Activated CD8-positive, alpha-beta memory T cell treated with anti-CD3 and anti-CD28 coated beads for 1 hour (primary cell): ENCODE measurements at regions not wholly inside any gene's neighbourhood (a gene's known extent, or its start where the extent isn't known, plus 50 kb on each side); places are given as distances from the start of the nearest gene placed in this dataset.

Experiments
- DNase-seq, 2 donors: peaks; one replicate each; pipeline ENCODE4 v3.0.0-alpha.2; 2020; ENCODE audit warnings: low read depth in 1 of 2; ENCODE audit errors: extremely low read depth in 1 of 2

- DNase-seq, result no peak
These were observed 289.2 kb downstream of the ZSWIM6 start for GRCh38 chr5:61621202-61621650.

- DNase-seq, result no peak
These were observed 290.1 kb downstream of the ZSWIM6 start for GRCh38 chr5:61622156-61622555.

GRCh38 chr5:61623401-61624069 lies 291.5 kb downstream of the ZSWIM6 start:
- no peak for DNase-seq

GRCh38 chr5:61624553-61625136 lies 292.6 kb downstream of the ZSWIM6 start:
- no peak for DNase-seq

GRCh38 chr5:61625137-61625561 lies 293.1 kb downstream of the ZSWIM6 start:
- DNase-seq, result no peak

DNA sequence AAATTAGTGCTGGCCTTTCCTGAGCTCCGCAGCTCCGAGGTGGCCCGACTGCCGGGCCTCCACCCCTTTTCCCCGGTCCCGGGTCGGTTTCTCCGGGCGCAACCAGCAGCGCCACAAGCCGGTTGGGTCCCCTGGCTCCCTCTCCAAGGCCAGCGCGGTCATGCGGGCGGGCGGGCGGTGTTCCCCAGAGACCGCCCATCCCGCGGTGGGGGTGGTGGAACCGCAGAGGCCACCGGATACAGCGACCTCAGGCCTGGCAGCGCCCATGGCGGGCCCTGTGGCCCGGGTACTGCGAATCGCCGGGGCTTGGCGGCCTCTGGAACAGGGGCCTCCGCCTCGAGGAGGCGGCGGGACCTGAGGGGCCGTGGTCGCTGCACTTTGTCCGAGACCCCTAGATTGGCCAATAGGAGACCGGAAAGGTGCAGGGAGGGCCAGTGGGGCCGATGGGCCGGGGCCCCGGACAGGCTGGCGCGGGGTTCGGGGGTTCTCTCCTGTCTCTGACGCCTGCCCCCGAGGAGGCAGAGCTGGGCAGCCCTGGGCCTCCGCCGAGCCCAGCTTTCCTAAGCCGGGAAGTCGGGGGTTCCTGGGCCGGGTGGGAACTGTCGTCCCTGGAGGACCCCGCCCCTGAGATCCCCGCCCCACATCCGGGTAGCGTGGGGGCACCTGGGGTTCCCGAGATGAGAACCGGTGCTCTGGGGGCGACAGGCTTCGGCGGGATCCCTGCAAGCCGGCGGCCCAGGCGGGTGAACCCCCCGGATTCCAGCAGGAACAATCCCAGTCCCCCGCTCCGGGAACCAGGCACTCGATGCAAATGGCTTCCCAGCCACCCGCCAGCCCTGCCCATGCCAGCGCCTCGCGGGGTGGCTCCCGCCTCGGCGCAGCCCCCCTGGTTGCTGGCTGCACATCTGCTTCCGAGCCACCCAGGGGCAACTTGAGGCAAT lies 293.9 kb downstream of the ZSWIM6 start:
- peak in 1 of 2 donors; percentile 6 for DNase-seq

DNA sequence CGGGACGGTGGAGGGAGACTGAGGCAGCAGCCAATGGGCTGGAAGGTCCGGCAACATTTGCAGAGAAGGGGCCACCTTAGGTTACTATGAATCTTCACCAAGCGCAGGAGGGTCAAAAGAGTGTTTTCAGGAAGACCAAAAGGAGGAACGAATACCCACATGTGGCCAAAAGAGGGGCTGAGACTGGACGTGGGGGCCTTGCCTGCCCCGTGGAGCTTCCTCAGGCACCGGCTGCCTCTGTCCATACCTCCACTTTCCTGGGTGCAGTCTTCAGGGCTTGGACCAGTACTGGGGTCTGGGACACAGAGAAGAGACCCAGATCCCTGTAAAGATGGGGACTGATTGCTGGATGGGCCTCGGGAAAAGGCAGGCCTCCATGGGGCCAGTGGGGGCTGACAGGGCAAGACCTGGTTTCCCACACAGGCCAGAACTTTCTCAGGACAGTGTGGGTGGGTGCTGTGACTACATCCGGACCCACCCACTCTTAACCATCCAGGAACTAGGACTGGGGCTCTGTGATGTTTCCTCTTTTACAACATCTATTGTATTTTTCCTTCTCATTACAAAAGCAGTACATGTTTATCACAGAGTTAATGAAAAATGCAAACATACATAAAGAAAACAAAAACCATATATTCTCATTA lies 294.7 kb downstream of the ZSWIM6 start:
- no peak for DNase-seq

DNA sequence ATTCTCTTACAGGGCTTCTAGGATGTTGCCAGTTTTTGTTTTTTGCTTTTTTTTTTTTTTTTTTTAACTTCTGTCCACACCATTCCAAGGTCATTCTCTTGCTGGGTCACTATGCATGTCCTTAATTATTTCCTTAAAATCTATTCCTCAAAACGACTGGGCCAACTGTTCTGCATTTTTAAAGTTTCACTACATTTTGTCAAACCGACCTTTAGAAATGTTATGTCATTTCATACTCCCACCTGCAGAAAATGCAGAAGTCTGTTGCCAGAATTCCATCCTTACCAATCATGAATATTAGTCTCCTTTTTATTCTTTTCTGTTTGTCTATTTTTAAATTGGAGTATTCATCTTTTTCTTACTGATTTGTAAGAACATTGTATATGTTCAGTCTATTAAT lies 295.5 kb downstream of the ZSWIM6 start:
- DNase-seq, result no peak

DNA sequence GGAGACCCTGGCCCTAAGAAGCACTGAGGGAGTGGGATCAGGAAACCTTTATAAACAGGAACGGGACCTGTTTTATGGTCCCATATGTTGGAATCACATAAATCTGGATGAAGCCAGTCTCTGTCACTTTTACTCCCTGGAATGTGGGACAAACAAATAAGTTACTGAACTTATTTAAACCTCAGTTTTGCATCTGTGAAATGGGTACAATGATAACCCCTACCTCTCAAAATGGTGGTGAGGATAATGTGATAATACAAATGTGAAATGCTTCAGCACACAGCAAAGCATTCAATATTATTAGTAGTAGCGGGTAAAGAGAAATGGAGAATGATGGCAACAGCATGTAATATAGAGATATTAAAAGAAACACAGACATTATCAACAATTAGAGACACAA lies 298.9 kb downstream of the ZSWIM6 start:
- DNase-seq, result no peak

DNA sequence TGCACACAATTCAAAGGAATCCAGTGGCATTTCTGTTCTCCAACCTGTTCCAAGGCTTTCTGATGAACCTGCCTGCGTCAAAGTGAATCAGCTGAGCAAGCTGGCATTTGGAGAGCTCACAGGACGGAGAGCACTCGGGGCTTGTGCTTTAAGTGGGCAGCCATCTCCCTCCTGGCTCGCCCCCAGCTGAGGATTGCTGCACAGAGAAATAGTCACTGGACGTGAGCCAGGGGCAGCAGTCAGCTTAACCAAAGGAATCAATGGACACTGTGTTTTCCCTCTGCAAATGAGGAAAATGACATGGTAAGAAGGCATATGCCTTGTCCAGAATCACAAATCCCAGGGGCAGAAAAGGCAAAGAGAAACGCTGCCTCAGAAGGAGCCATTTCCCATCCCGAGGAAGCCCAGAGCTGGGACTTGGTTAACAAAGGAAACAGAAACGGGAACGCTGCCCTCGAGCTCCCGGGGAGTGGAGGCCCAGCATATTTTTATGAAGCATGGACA lies 299.4 kb downstream of the ZSWIM6 start:
- DNase-seq, result no peak

GRCh38 chr5:61632064-61632463 lies 300.0 kb downstream of the ZSWIM6 start:
- no peak for DNase-seq

DNA sequence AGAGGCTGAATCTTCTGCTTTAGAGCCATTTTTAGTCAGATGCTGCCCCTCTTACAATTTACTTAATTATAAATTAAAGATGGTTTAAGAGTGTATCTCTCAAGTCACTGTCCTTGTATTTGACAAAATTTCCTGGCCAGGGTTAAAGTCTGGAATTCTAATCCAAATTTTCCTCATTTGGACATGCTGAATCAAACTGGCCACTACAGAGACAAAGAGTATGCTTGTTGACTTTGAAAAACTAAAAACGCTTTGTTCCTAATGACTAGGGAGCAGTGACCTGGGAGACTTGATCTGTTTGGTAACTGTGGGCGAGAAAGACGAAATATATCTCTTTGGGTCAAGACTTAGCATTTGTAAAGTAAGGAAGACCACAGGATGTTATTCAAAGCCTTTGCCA lies 303.2 kb downstream of the ZSWIM6 start:
- DNase-seq, result no peak

GRCh38 chr5:61637566-61637965 lies 305.5 kb downstream of the ZSWIM6 start:
- no peak for DNase-seq

GRCh38 chr5:61638476-61638875 lies 306.4 kb downstream of the ZSWIM6 start:
- DNase-seq, result no peak

DNA sequence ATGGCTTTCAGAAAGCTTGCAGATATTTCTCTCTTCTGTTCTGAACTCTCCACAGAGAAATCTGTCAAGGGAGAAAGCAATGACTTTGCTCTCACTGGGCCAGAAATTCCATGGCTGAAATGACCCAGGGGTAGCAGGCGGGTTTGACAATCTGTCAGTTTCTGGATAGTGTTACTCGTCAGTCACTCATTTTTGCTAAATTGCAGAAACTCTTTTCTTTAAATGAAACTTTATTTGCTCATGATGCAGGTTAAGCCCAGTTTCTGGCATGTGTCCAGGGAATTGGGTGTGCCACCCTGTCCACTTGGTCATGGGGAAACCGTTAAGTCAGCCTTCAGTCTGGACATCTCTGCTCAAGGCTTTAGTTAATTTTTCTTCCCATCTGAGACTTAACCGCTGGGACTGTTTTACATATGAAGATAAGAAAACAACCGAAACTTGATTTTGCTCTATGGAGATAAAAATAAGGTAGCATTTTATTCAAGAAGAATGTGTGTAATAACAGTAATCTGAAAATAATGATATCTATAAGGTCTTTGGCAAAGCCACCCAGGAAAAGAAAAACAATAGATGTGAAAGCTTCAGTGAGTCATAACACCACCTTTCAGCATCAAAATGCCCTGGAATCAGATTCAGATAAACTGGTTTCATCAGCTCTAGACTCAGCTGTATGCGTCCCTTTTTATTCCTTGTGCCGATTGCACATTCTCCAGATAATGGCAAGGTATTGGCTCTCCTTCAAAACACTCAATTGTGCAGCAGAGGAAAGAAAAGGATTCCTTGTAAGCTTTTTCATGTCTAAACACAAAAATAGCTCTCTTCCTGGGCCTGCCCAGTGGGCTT lies 308.3 kb downstream of the ZSWIM6 start:
- DNase-seq, result no peak

DNA sequence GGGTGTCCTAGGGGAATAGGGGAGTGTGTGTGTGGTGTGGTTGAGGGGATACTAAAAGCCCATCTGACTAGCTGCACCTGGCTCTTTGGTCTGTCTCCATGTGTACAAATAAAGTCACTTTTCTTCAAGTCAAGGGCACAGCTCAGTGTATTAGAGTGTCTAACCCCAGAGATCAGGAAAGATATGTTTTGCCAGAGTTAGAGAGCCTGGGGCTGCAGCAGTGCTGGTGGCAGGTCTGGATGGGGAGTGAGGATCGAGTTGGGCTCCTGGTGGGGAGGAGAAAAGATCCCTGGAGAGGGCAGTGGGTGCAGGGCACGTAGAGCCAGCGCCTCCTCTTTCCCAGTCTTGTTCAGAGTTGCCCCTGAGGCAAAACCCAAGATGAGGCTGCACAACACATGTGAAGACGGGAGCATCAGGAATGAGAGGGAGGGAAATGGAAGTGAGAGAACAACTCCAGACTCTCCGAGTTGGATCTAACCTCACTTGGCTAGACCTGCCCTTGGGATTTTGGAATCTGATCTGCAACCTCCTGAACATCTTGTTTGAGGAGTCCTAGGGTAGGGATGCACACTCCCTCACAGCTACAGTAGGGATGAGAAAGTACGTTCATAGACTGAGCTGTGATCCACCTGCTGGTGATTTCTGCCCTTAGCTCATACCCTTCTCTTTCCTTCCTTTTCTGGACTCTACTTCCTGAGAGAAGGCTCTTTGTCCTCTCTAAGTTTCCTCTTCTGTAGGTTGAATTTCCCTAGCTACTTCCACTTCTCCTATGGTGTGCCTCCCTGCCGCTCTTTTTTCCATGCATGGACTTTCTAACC lies 309.9 kb downstream of the ZSWIM6 start:
- no peak for DNase-seq

DNA sequence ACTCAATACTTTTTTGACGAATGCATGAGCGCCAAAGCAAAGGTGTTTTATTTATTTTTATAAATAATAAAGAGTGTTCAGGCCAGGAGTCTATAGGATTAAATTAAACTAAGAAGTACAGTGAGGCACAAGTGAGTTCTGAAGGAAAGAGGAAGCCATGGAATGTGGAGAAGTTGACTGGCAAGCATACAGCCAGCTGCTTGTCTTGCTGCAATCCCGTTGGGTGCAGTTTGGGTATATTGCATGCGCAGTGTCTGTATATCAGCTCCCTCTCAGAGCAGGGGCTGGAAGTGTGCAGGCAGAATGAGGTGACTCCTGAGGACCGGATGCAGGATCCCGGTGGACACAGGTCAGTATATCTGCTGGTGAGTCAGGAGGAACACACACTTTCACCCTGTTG lies 315.6 kb downstream of the ZSWIM6 start:
- no peak for DNase-seq

GRCh38 chr5:61649231-61649630 lies 317.2 kb downstream of the ZSWIM6 start:
- DNase-seq, result no peak

GRCh38 chr5:61649971-61650370 lies 317.9 kb downstream of the ZSWIM6 start:
- no peak for DNase-seq
